Activated CD4-positive, alpha-beta T cell treated with anti-CD3 and anti-CD28 coated beads, Interleukin-2, amount 10 ng/mL, durations not matched to agents 24 days and 14 days (primary cell): ENCODE measurements at regions not wholly inside any gene's neighbourhood (a gene's known extent, or its start where the extent isn't known, plus 50 kb on each side); places are given as distances from the start of the nearest gene placed in this dataset.
"Not testable (repeated sequence)": the region's sequence is repeated elsewhere in the genome, so short reads cannot be mapped to it uniquely, and the experiment has no call there.

Source experiments
- DNase-seq: peaks from one replicate; pipeline ENCODE4 v3.0.0; 2022
- H3K27ac Mint-ChIP-seq: one replicate; pipeline ENCODE4 v1.8.0; 2022; ENCODE audit warnings: mild to moderate bottlenecking, mixed read lengths
- H3K27me3 Mint-ChIP-seq: one replicate; pipeline ENCODE4 v1.8.0; 2022; ENCODE audit warnings: mixed read lengths
- H3K36me3 Mint-ChIP-seq: one replicate; pipeline ENCODE4 v1.8.0; 2022; ENCODE audit warnings: low read depth, mild to moderate bottlenecking, mixed read lengths
- H3K4me1 Mint-ChIP-seq: one replicate; pipeline ENCODE4 v1.8.0; 2021; ENCODE audit warnings: mixed read lengths
- H3K4me3 Mint-ChIP-seq: one replicate; pipeline ENCODE4 v1.8.0; 2022; ENCODE audit warnings: mild to moderate bottlenecking, moderate library complexity, mixed read lengths
- H3K9me3 Mint-ChIP-seq: one replicate; pipeline ENCODE4 v1.8.0; 2021; ENCODE audit warnings: mixed read lengths
- intact Hi-C: fragments of 100-400 bp; cut with micrococcal nuclease; formaldehyde crosslinking; loops from one replicate; pipeline ENCODE4 v1.15.1; 2023

GRCh38 chr21:19197950-19198349 is 794.4 kb upstream of the TMPRSS15 start:
- H3K4me3 Mint-ChIP-seq, result no peak overlapping the region
- H3K9me3 Mint-ChIP-seq, result peaks cover 15% of the 10 kb centered on the region
- intact Hi-C loops, result no loop called here
- no peaks in the 10 kb centered on the region for H3K36me3 Mint-ChIP-seq
- DNase-seq, result no peak
- no peak overlapping the region for H3K27ac Mint-ChIP-seq
- no peaks in the 10 kb centered on the region for H3K27me3 Mint-ChIP-seq
- no peaks in the 10 kb centered on the region for H3K4me1 Mint-ChIP-seq

- no peaks in the 10 kb centered on the region for H3K36me3 Mint-ChIP-seq
These were observed 795.2 kb upstream of the TMPRSS15 start for GRCh38 chr21:19198801-19199200.

GRCh38 chr21:19218163-19218562 is 814.6 kb upstream of the TMPRSS15 start:
- no peak for DNase-seq
- no peaks in the 10 kb centered on the region for H3K36me3 Mint-ChIP-seq
- H3K9me3 Mint-ChIP-seq, result no peaks in the 10 kb centered on the region

More at GRCh38 chr21:19198801-19199200, 795.2 kb upstream of the TMPRSS15 start:
- H3K9me3 Mint-ChIP-seq, result peaks cover 16% of the 10 kb centered on the region
- H3K27ac Mint-ChIP-seq, result no peak overlapping the region
- H3K4me1 Mint-ChIP-seq, result no peaks in the 10 kb centered on the region
- intact Hi-C loops, result no loop called here
- no peak for DNase-seq
- H3K27me3 Mint-ChIP-seq, result no peaks in the 10 kb centered on the region
- no peak overlapping the region for H3K4me3 Mint-ChIP-seq

GRCh38 chr21:19224090-19224489 is 820.5 kb upstream of the TMPRSS15 start:
- H3K27me3 Mint-ChIP-seq, result no peaks in the 10 kb centered on the region
- no peak overlapping the region for H3K4me3 Mint-ChIP-seq
- H3K4me1 Mint-ChIP-seq, result no peaks in the 10 kb centered on the region
- intact Hi-C loops, result no loop called here
- H3K27ac Mint-ChIP-seq, result no peak overlapping the region
- DNase-seq, result no peak
- H3K9me3 Mint-ChIP-seq, result no peaks in the 10 kb centered on the region
- no peaks in the 10 kb centered on the region for H3K36me3 Mint-ChIP-seq

More at GRCh38 chr21:19218163-19218562, 814.6 kb upstream of the TMPRSS15 start:
- Mint-ChIP-seq H3K27ac (no peak overlapping the region), H3K4me1 (no peaks in the 10 kb centered on the region), H3K27me3 (no peaks in the 10 kb centered on the region), H3K4me3 (no peak overlapping the region)
- intact Hi-C loops, result no loop called here

- no peak for DNase-seq
- Mint-ChIP-seq H3K27me3 (no peaks in the 10 kb centered on the region), H3K36me3 (no peaks in the 10 kb centered on the region), H3K27ac (no peak overlapping the region), H3K9me3 (peaks cover 6% of the 10 kb centered on the region), H3K4me1 (no peaks in the 10 kb centered on the region), H3K4me3 (no peak overlapping the region)
- intact Hi-C loops, result no loop called here
These were observed 824.6 kb upstream of the TMPRSS15 start for GRCh38 chr21:19228226-19228625.

- H3K27ac Mint-ChIP-seq, H3K4me1 Mint-ChIP-seq, H3K27me3 Mint-ChIP-seq, H3K4me3 Mint-ChIP-seq, DNase-seq, H3K36me3 Mint-ChIP-seq, intact Hi-C loops, H3K9me3 Mint-ChIP-seq: not testable (repeated sequence)
These were observed 830.3 kb upstream of the TMPRSS15 start for GRCh38 chr21:19233841-19234240.

GRCh38 chr21:19236209-19236608 is 832.6 kb upstream of the TMPRSS15 start:
- no peaks in the 10 kb centered on the region for H3K9me3 Mint-ChIP-seq
- DNase-seq, result no peak

GRCh38 chr21:19237608-19238007 is 834.0 kb upstream of the TMPRSS15 start:
- Mint-ChIP-seq H3K27me3 (no peaks in the 10 kb centered on the region), H3K9me3 (no peaks in the 10 kb centered on the region), H3K27ac (no peak overlapping the region), H3K4me1 (no peaks in the 10 kb centered on the region), H3K36me3 (no peaks in the 10 kb centered on the region), H3K4me3 (no peak overlapping the region)
- intact Hi-C loops, result no loop called here
- DNase-seq, result no peak

More at GRCh38 chr21:19236209-19236608, 832.6 kb upstream of the TMPRSS15 start:
- Mint-ChIP-seq H3K36me3 (no peaks in the 10 kb centered on the region), H3K27me3 (no peaks in the 10 kb centered on the region), H3K27ac (no peak overlapping the region), H3K4me3 (no peak overlapping the region), H3K4me1 (no peaks in the 10 kb centered on the region)
- intact Hi-C loops, result no loop called here

- Mint-ChIP-seq H3K9me3 (peaks cover 2% of the 10 kb centered on the region), H3K4me1 (no peaks in the 10 kb centered on the region)
- intact Hi-C loops, result no loop called here
These were observed 836.1 kb upstream of the TMPRSS15 start for GRCh38 chr21:19239696-19240095.

GRCh38 chr21:19244502-19245187 is 841.1 kb upstream of the TMPRSS15 start:
- Mint-ChIP-seq H3K9me3 (peaks cover 8% of the 10 kb centered on the region), H3K4me3 (no peak overlapping the region), H3K27ac (no peak overlapping the region), H3K27me3 (no peaks in the 10 kb centered on the region), H3K4me1 (no peaks in the 10 kb centered on the region), H3K36me3 (no peaks in the 10 kb centered on the region)
- no peak for DNase-seq
- intact Hi-C loops, result no loop called here

More at GRCh38 chr21:19239696-19240095, 836.1 kb upstream of the TMPRSS15 start:
- H3K27ac Mint-ChIP-seq, result no peak overlapping the region
- no peak for DNase-seq
- no peaks in the 10 kb centered on the region for H3K27me3 Mint-ChIP-seq
- H3K4me3 Mint-ChIP-seq, result no peak overlapping the region
- no peaks in the 10 kb centered on the region for H3K36me3 Mint-ChIP-seq

- intact Hi-C loops, result no loop called here
- H3K9me3 Mint-ChIP-seq, result peaks cover 14% of the 10 kb centered on the region
- no peak overlapping the region for H3K4me3 Mint-ChIP-seq
- no peak overlapping the region for H3K27ac Mint-ChIP-seq
- no peaks in the 10 kb centered on the region for H3K4me1 Mint-ChIP-seq
- no peaks in the 10 kb centered on the region for H3K27me3 Mint-ChIP-seq
- no peaks in the 10 kb centered on the region for H3K36me3 Mint-ChIP-seq
- DNase-seq, result no peak
These were observed 841.6 kb upstream of the TMPRSS15 start for GRCh38 chr21:19245188-19245580.

- Mint-ChIP-seq H3K36me3 (no peaks in the 10 kb centered on the region), H3K27me3 (no peaks in the 10 kb centered on the region), H3K4me3 (no peak overlapping the region), H3K4me1 (no peaks in the 10 kb centered on the region), H3K27ac (no peak overlapping the region), H3K9me3 (peaks cover 22% of the 10 kb centered on the region)
- intact Hi-C loops, result no loop called here
- no peak for DNase-seq
These were observed 842.4 kb upstream of the TMPRSS15 start for GRCh38 chr21:19246018-19246417.

GRCh38 chr21:19256934-19257660 is 853.5 kb upstream of the TMPRSS15 start:
- intact Hi-C loops, result no loop called here
- no peaks in the 10 kb centered on the region for H3K27me3 Mint-ChIP-seq
- no peaks in the 10 kb centered on the region for H3K36me3 Mint-ChIP-seq

GRCh38 chr21:19261731-19262376 is 858.3 kb upstream of the TMPRSS15 start:
- Mint-ChIP-seq H3K36me3 (no peaks in the 10 kb centered on the region), H3K4me1 (no peaks in the 10 kb centered on the region)

More at GRCh38 chr21:19256934-19257660, 853.5 kb upstream of the TMPRSS15 start:
- no peak overlapping the region for H3K27ac Mint-ChIP-seq
- DNase-seq, result no peak
- no peak overlapping the region for H3K4me3 Mint-ChIP-seq
- H3K9me3 Mint-ChIP-seq, result no peaks in the 10 kb centered on the region
- no peaks in the 10 kb centered on the region for H3K4me1 Mint-ChIP-seq

More at GRCh38 chr21:19261731-19262376, 858.3 kb upstream of the TMPRSS15 start:
- no peaks in the 10 kb centered on the region for H3K27me3 Mint-ChIP-seq
- H3K4me3 Mint-ChIP-seq, result no peak overlapping the region
- no peak for DNase-seq
- no peak overlapping the region for H3K27ac Mint-ChIP-seq
- intact Hi-C loops, result no loop called here
- H3K9me3 Mint-ChIP-seq, result peaks cover 3% of the 10 kb centered on the region
